ENCODE measurements at regions not wholly inside any gene's neighbourhood (a gene's known extent, or its start where the extent isn't known, plus 50 kb on each side); places are given as distances from the start of the nearest gene placed in this dataset.

DNA sequence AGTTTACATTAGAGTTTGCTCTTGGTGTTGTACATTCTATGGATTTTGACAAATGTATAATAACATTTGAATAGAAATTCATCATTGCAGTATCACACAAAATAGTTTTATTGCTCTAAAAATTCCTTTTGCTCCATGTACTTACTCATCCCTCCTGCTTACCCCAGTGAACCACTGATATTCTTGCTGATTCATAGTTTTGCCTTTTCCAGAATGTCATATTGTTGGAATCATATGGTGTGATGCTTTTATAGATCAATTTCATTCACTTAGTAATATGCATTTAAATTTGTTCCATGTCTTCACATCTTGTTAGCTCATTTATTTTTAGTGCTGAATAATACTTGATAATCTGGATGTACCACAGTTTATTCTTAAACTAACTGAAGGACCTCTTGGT is 1593.2 kb downstream of the C4orf33 start (continued):
- TF ChIP-seq, protein P1, sequence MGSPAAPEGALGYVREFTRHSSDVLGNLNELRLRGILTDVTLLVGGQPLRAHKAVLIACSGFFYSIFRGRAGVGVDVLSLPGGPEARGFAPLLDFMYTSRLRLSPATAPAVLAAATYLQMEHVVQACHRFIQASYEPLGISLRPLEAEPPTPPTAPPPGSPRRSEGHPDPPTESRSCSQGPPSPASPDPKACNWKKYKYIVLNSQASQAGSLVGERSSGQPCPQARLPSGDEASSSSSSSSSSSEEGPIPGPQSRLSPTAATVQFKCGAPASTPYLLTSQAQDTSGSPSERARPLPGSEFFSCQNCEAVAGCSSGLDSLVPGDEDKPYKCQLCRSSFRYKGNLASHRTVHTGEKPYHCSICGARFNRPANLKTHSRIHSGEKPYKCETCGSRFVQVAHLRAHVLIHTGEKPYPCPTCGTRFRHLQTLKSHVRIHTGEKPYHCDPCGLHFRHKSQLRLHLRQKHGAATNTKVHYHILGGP (tag by site-specific recombination; IDR thresholded peaks at IDR 0.05): no peak
- TF ChIP-seq MZF1 (tag by site-specific recombination; IDR thresholded peaks at IDR 0.05; ENCODE audit: borderline replicate concordance): no peak

DNA sequence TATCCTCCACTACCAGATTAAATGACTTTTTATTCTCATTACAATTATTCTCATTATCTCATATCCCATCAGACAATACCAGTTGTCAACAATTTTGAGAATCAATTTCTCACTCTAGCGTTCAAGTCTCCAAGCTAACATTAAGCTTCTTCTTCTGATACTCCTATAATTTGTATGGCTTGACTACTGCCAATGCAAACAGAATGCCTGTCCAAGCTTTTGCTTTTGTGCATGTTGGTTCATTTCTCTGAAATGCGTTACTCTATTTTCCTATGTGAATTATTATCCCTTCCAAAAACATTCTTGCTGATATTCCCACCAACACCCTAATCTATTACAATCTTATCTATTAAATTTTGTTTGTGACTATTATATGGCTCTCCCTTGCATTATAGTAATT is 1602.3 kb downstream of the C4orf33 start:
- TF ChIP-seq ZNF610 (tag by site-specific recombination; IDR thresholded peaks at IDR 0.05; ENCODE audit: borderline replicate concordance) (no peak), ZNF211 (tag by site-specific recombination; IDR thresholded peaks at IDR 0.05; ENCODE audit: low read depth) (no peak), ZNF510 (tag by site-specific recombination; IDR thresholded peaks at IDR 0.05; ENCODE audit: insufficient replicate concordance) (no peak), ZNF76 (tag by site-specific recombination; IDR thresholded peaks at IDR 0.05; ENCODE audit: borderline replicate concordance, low read depth) (no peak), ZNF274 (IDR thresholded peaks at IDR 0.05; ENCODE audit: low read length) (no peak), ZNF274 (tag by site-specific recombination; IDR thresholded peaks at IDR 0.05; ENCODE audit: borderline replicate concordance) (no peak)
- TF ChIP-seq, protein P2, sequence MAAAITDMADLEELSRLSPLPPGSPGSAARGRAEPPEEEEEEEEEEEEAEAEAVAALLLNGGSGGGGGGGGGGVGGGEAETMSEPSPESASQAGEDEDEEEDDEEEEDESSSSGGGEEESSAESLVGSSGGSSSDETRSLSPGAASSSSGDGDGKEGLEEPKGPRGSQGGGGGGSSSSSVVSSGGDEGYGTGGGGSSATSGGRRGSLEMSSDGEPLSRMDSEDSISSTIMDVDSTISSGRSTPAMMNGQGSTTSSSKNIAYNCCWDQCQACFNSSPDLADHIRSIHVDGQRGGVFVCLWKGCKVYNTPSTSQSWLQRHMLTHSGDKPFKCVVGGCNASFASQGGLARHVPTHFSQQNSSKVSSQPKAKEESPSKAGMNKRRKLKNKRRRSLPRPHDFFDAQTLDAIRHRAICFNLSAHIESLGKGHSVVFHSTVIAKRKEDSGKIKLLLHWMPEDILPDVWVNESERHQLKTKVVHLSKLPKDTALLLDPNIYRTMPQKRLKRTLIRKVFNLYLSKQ (tag by site-specific recombination; IDR thresholded peaks at IDR 0.05; ENCODE audit: borderline replicate concordance): no peak
- POLR2A ChIA-PET: no interaction called here
- CTCF ChIA-PET: no interaction called here
- H3K9me3 ChIP-seq (ENCODE audit: control insufficient read depth, insufficient read depth, low read depth, low read length): no peaks in the 10 kb centered on the region
- H3K36me3 ChIP-seq (ENCODE audit: control insufficient read depth in 2 of 2, insufficient read depth in 1 of 2, low read length in 2 of 2): no peaks in the 10 kb centered on the region
- no peak overlapping the region for H3K4me3 ChIP-seq (ENCODE audit: low read depth, low read length)
- H3K4me1 ChIP-seq (ENCODE audit: control insufficient read depth, insufficient read depth, low read length): no peaks in the 10 kb centered on the region
- H3K27ac ChIP-seq (ENCODE audit: extremely low read depth, low read depth, low read length): no peak overlapping the region

DNA sequence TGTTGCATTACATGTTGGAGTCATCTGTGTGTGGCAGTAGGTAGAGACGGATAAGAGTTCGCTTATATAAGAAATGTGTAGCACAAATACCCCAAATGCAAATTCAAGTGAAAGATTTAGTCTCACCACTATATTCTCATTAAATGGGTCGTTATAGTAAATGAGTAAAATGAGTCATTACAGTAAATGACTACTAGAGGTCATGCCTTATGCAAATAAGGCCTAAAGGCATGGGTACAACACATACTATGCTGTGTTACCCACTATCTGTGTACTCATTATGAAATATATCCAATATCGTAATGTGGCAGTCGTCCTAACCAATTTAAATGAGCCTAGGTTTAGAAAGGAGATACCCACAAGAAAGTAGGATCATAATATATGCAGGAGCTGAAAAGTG is 1603.1 kb downstream of the C4orf33 start:
- ChIA-PET POLR2A (no interaction called here), CTCF (no interaction called here)
- no peak for TF ChIP-seq ZNF184 (tag by site-specific recombination; IDR thresholded peaks at IDR 0.05)
- no peak for TF ChIP-seq ZNF391 (tag by site-specific recombination; IDR thresholded peaks at IDR 0.05; ENCODE audit: borderline replicate concordance, low read depth)
- TF ChIP-seq, protein P3, sequence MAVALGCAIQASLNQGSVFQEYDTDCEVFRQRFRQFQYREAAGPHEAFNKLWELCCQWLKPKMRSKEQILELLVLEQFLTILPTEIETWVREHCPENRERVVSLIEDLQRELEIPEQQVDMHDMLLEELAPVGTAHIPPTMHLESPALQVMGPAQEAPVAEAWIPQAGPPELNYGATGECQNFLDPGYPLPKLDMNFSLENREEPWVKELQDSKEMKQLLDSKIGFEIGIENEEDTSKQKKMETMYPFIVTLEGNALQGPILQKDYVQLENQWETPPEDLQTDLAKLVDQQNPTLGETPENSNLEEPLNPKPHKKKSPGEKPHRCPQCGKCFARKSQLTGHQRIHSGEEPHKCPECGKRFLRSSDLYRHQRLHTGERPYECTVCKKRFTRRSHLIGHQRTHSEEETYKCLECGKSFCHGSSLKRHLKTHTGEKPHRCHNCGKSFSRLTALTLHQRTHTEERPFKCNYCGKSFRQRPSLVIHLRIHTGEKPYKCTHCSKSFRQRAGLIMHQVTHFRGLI (tag by site-specific recombination; IDR thresholded peaks at IDR 0.05): no peak
- TF ChIP-seq ZNF174 (tag by site-specific recombination; IDR thresholded peaks at IDR 0.05): no peak
- no peak for TF ChIP-seq ZNF501 (tag by site-specific recombination; IDR thresholded peaks at IDR 0.05)
- no peak for TF ChIP-seq ZNF677 (tag by site-specific recombination; IDR thresholded peaks at IDR 0.05)
- TF ChIP-seq SP2 (tag by site-specific recombination; IDR thresholded peaks at IDR 0.05): no peak
- TF ChIP-seq, protein P4, sequence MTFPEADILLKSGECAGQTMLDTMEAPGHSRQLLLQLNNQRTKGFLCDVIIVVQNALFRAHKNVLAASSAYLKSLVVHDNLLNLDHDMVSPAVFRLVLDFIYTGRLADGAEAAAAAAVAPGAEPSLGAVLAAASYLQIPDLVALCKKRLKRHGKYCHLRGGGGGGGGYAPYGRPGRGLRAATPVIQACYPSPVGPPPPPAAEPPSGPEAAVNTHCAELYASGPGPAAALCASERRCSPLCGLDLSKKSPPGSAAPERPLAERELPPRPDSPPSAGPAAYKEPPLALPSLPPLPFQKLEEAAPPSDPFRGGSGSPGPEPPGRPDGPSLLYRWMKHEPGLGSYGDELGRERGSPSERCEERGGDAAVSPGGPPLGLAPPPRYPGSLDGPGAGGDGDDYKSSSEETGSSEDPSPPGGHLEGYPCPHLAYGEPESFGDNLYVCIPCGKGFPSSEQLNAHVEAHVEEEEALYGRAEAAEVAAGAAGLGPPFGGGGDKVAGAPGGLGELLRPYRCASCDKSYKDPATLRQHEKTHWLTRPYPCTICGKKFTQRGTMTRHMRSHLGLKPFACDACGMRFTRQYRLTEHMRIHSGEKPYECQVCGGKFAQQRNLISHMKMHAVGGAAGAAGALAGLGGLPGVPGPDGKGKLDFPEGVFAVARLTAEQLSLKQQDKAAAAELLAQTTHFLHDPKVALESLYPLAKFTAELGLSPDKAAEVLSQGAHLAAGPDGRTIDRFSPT (tag by site-specific recombination; IDR thresholded peaks at IDR 0.05): no peak
- no peak for TF ChIP-seq ZNF426 (tag by site-specific recombination; IDR thresholded peaks at IDR 0.05)
- TF ChIP-seq, protein P5, sequence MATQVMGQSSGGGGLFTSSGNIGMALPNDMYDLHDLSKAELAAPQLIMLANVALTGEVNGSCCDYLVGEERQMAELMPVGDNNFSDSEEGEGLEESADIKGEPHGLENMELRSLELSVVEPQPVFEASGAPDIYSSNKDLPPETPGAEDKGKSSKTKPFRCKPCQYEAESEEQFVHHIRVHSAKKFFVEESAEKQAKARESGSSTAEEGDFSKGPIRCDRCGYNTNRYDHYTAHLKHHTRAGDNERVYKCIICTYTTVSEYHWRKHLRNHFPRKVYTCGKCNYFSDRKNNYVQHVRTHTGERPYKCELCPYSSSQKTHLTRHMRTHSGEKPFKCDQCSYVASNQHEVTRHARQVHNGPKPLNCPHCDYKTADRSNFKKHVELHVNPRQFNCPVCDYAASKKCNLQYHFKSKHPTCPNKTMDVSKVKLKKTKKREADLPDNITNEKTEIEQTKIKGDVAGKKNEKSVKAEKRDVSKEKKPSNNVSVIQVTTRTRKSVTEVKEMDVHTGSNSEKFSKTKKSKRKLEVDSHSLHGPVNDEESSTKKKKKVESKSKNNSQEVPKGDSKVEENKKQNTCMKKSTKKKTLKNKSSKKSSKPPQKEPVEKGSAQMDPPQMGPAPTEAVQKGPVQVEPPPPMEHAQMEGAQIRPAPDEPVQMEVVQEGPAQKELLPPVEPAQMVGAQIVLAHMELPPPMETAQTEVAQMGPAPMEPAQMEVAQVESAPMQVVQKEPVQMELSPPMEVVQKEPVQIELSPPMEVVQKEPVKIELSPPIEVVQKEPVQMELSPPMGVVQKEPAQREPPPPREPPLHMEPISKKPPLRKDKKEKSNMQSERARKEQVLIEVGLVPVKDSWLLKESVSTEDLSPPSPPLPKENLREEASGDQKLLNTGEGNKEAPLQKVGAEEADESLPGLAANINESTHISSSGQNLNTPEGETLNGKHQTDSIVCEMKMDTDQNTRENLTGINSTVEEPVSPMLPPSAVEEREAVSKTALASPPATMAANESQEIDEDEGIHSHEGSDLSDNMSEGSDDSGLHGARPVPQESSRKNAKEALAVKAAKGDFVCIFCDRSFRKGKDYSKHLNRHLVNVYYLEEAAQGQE (tag by site-specific recombination; IDR thresholded peaks at IDR 0.05): no peak
- TF ChIP-seq ZNF404 (tag by site-specific recombination; IDR thresholded peaks at IDR 0.05): no peak
- no peaks in the 10 kb centered on the region for H3K36me3 ChIP-seq (ENCODE audit: control insufficient read depth in 2 of 2, insufficient read depth in 1 of 2, low read length in 2 of 2)
- no peak overlapping the region for H3K4me3 ChIP-seq (ENCODE audit: low read depth, low read length)
- H3K4me1 ChIP-seq (ENCODE audit: control insufficient read depth, insufficient read depth, low read length): no peaks in the 10 kb centered on the region
- no peak overlapping the region for H3K27ac ChIP-seq (ENCODE audit: extremely low read depth, low read depth, low read length)
- no peaks in the 10 kb centered on the region for H3K9me3 ChIP-seq (ENCODE audit: control insufficient read depth, insufficient read depth, low read depth, low read length)

All from HEK293 (cell line).